NOMO-1 treated with DMSO at 0.1 percent for 48 hours (cell line): ENCODE measurements at regions not wholly inside any gene's neighbourhood (a gene's known extent, or its start where the extent isn't known, plus 50 kb on each side); places are given as distances from the start of the nearest gene placed in this dataset.
"Not testable (repeated sequence)": the region's sequence is repeated elsewhere in the genome, so short reads cannot be mapped to it uniquely, and the experiment has no call there.

ENCODE experiments used
- DNase-seq: peaks from one replicate; lab custom pipeline; 2025; ENCODE audit not compliant: unreplicated experiment; lab: John Stamatoyannopoulos, UW

- DNase-seq, result no peak
These were observed 419.9 kb downstream of the BUD13 start for GRCh38 chr11:116352881-116353280.

- DNase-seq, result peak; percentile 66
These were observed 424.6 kb downstream of the BUD13 start for GRCh38 chr11:116348226-116348625.

- DNase-seq, result no peak
These were observed 427.2 kb downstream of the BUD13 start for GRCh38 chr11:116345575-116345974.

GRCh38 chr11:116344601-116345000 lies 428.2 kb downstream of the BUD13 start:
- DNase-seq, result no peak

GRCh38 chr11:116343270-116343669 lies 429.5 kb downstream of the BUD13 start:
- DNase-seq, result no peak

GRCh38 chr11:116342148-116342547 lies 430.6 kb downstream of the BUD13 start:
- DNase-seq, result no peak

- no peak for DNase-seq
These were observed 433.3 kb downstream of the BUD13 start for GRCh38 chr11:116339306-116340098.

GRCh38 chr11:116338500-116338899 lies 434.3 kb downstream of the BUD13 start:
- not testable (repeated sequence) for DNase-seq

GRCh38 chr11:116336540-116336939 lies 436.2 kb downstream of the BUD13 start:
- no peak for DNase-seq

GRCh38 chr11:116335891-116336290 lies 436.9 kb downstream of the BUD13 start:
- no peak for DNase-seq

- no peak for DNase-seq
These were observed 437.7 kb downstream of the BUD13 start for GRCh38 chr11:116335078-116335477.

GRCh38 chr11:116334596-116334995 lies 438.2 kb downstream of the BUD13 start:
- DNase-seq, result no peak

- no peak for DNase-seq
These were observed 439.7 kb downstream of the BUD13 start for GRCh38 chr11:116333001-116333535.

- no peak for DNase-seq
These were observed 440.4 kb downstream of the BUD13 start for GRCh38 chr11:116332391-116332790.

GRCh38 chr11:116331381-116331780 lies 441.4 kb downstream of the BUD13 start:
- no peak for DNase-seq

GRCh38 chr11:116330439-116331185 lies 442.2 kb downstream of the BUD13 start:
- no peak for DNase-seq

GRCh38 chr11:116329354-116330090 lies 443.3 kb downstream of the BUD13 start:
- no peak for DNase-seq

GRCh38 chr11:116328851-116329250 lies 443.9 kb downstream of the BUD13 start:
- DNase-seq, result no peak

- DNase-seq, result no peak
These were observed 444.4 kb downstream of the BUD13 start for GRCh38 chr11:116328391-116328790.

GRCh38 chr11:116326146-116326545 lies 446.6 kb downstream of the BUD13 start:
- DNase-seq, result no peak

GRCh38 chr11:116325247-116325646 lies 447.5 kb downstream of the BUD13 start:
- no peak for DNase-seq
